ENCODE measurements at regions not wholly inside any gene's neighbourhood (a gene's known extent, or its start where the extent isn't known, plus 50 kb on each side); places are given as distances from the start of the nearest gene placed in this dataset.

DNA sequence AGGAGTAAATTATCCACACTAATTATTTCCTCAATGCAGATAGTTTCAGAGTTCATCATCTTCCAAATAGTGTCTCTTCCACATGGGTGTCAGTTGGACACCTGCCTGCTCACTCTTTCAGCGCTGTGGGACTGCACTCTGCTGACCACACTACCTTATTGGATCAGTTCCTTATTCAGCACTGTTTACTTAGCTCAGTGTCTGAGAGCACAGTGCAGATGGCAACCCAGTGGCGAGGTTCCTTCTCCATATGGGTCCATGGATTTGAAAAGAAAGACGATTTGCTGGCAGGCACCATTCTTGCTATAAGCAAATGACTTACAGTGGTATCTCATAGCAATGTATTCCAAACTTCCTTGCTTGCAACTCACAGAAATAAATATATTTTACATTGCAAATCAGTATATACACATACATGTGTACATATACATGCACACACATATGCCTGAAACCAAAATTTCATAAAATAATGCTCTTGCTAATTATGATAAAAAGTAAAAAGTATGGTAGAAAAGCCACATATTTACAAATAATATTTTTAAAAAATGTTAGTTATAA, 354.8 kb downstream of the INSIG2 start (continued):
- no peak for TF ChIP-seq MAX (IDR thresholded peaks at IDR 0.05; ENCODE audit: low read depth)

DNA sequence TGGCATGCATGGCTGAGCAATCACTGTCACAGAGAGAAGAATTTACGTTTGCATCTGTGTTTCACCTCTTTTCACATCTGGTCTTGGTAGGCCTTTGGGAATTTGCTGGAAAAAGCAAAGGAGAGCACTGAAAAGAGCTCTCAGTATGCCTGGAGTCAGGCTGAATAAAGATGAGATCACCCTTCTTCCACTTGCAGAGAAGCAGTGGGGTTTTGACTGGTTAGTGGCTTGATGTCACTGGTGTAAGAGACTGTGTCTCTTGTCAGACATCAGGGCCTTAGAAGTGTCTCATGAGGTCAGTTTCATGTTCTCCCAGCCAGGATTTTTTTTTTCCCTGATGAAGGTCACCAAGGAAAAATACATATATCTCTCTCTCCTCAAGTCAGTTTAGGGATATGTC, 353.8 kb downstream of the INSIG2 start:
- Histone ChIP-seq H3K4me1 (ENCODE audit: control insufficient read depth in 1 of 2, insufficient read depth in 2 of 2, low read depth in 1 of 2, low read length in 1 of 2) (no peaks in the 10 kb centered on the region), H2AFZ (ENCODE audit: low read depth) (no peak overlapping the region), H3K79me2 (ENCODE audit: insufficient read depth) (no peaks in the 10 kb centered on the region), H3K9me2 (no peaks in the 10 kb centered on the region), H3K9me3 (no peaks in the 10 kb centered on the region), H4K20me1 (ENCODE audit: insufficient read depth) (no peaks in the 10 kb centered on the region), H3K9ac (no peak overlapping the region), H3K27ac (ENCODE audit: low read depth in 2 of 2, low read length in 1 of 2) (no peak overlapping the region), H3K36me3 (replicated peaks in 1 of 2; ENCODE audit: control insufficient read depth in 1 of 2, insufficient read depth in 2 of 2, low read length in 1 of 2) (no peaks in the 10 kb centered on the region), H3K4me2 (no peak overlapping the region), H3K27me3 (ENCODE audit: insufficient read depth) (no peaks in the 10 kb centered on the region), H3F3A (replicated peaks; ENCODE audit: insufficient read depth) (no peaks in the 10 kb centered on the region), H3K4me3 (ENCODE audit: low read depth in 2 of 2, low read length in 1 of 2) (no peak overlapping the region)
- no peak for TF ChIP-seq MAX (IDR thresholded peaks at IDR 0.05; ENCODE audit: low read depth)
- no peak for TF ChIP-seq GABPA (IDR thresholded peaks at IDR 0.05; ENCODE audit: low read depth)
- TF ChIP-seq CTCF (IDR thresholded peaks at IDR 0.05), result no peak
- no peak for TF ChIP-seq FOSL2 (IDR thresholded peaks at IDR 0.05; ENCODE audit: borderline replicate concordance, low read depth)
- TF ChIP-seq RXRA (IDR thresholded peaks at IDR 0.05; ENCODE audit: borderline replicate concordance, low read depth), result no peak
- no peak for TF ChIP-seq CHD2 (IDR thresholded peaks at IDR 0.05; ENCODE audit: low read length, partially characterized antibody)
- CTCF ChIA-PET, result no interaction called here
- WGBS (ENCODE audit: low lambda C conversion rate), result 0% methylated on average over 1 of the region's 1 CpG
- no peak for DNase-seq
- POLR2A ChIA-PET, result no interaction called here

DNA sequence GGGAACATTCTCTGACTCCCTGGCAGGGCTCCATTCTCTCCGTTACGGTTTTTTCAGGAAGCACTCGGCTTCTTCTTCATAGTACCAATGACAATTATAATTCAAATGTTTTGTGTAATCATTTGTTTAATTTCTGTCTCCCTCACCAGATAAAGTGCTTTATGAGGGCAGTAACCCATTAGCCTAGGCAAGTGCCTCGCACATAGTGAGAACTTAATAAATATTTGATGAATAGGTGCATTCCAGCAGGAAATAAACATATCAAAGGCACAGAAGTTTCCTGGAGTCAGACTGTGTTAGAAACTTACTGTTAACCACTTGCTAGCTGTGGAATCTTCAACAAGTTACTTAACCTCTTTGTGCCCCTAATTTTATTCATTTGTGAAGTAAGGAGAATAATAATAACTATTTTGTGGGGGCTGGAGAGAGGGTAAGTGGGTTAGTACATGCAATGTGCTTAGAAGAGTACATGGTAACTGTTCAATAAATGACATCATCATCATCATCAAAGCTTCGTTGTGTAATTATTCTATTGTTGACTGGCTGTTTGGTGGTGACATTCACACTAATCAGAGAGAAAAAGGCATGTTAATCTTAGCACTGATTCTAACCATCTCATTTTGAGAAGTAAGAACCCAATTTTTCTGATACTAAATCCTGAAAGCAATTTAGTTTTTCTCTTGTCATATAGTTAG, 352.3 kb downstream of the INSIG2 start:
- Histone ChIP-seq H3K4me3 (ENCODE audit: low read depth in 2 of 2, low read length in 1 of 2) (no peak overlapping the region), H3K27me3 (ENCODE audit: insufficient read depth) (no peaks in the 10 kb centered on the region), H3K79me2 (ENCODE audit: insufficient read depth) (no peaks in the 10 kb centered on the region), H3K4me1 (ENCODE audit: control insufficient read depth in 1 of 2, insufficient read depth in 2 of 2, low read depth in 1 of 2, low read length in 1 of 2) (no peaks in the 10 kb centered on the region), H3K9me2 (no peaks in the 10 kb centered on the region), H3K36me3 (replicated peaks in 1 of 2; ENCODE audit: control insufficient read depth in 1 of 2, insufficient read depth in 2 of 2, low read length in 1 of 2) (no peaks in the 10 kb centered on the region), H4K20me1 (ENCODE audit: insufficient read depth) (no peaks in the 10 kb centered on the region), H3K4me2 (no peak overlapping the region), H3K9ac (no peak overlapping the region), H3K27ac (ENCODE audit: low read depth in 2 of 2, low read length in 1 of 2) (no peak overlapping the region), H3K9me3 (no peaks in the 10 kb centered on the region), H3F3A (replicated peaks; ENCODE audit: insufficient read depth) (no peaks in the 10 kb centered on the region), H2AFZ (ENCODE audit: low read depth) (no peak overlapping the region)
- POLR2A ChIA-PET, result no interaction called here
- WGBS (ENCODE audit: low lambda C conversion rate), result 5% methylated on average over 5 of the region's 5 CpGs
- DNase-seq, result no peak
- CTCF ChIA-PET, result interaction anchor here (0.6 kb wide), 1 partner anchor 291 kb away, joined by 3 read pairs; no protein-coding TSS in a partner anchor
- no peak for TF ChIP-seq JUND (IDR thresholded peaks at IDR 0.05)
- no peak for TF ChIP-seq CHD2 (IDR thresholded peaks at IDR 0.05; ENCODE audit: low read length, partially characterized antibody)
- no peak for TF ChIP-seq ELF1 (IDR thresholded peaks at IDR 0.05)
- TF ChIP-seq, protein P1, sequence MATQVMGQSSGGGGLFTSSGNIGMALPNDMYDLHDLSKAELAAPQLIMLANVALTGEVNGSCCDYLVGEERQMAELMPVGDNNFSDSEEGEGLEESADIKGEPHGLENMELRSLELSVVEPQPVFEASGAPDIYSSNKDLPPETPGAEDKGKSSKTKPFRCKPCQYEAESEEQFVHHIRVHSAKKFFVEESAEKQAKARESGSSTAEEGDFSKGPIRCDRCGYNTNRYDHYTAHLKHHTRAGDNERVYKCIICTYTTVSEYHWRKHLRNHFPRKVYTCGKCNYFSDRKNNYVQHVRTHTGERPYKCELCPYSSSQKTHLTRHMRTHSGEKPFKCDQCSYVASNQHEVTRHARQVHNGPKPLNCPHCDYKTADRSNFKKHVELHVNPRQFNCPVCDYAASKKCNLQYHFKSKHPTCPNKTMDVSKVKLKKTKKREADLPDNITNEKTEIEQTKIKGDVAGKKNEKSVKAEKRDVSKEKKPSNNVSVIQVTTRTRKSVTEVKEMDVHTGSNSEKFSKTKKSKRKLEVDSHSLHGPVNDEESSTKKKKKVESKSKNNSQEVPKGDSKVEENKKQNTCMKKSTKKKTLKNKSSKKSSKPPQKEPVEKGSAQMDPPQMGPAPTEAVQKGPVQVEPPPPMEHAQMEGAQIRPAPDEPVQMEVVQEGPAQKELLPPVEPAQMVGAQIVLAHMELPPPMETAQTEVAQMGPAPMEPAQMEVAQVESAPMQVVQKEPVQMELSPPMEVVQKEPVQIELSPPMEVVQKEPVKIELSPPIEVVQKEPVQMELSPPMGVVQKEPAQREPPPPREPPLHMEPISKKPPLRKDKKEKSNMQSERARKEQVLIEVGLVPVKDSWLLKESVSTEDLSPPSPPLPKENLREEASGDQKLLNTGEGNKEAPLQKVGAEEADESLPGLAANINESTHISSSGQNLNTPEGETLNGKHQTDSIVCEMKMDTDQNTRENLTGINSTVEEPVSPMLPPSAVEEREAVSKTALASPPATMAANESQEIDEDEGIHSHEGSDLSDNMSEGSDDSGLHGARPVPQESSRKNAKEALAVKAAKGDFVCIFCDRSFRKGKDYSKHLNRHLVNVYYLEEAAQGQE (IDR thresholded peaks at IDR 0.05; ENCODE audit: low read depth, low read length), result no peak
- no peak for TF ChIP-seq CTCF (IDR thresholded peaks at IDR 0.05)
- TF ChIP-seq, protein P2, sequence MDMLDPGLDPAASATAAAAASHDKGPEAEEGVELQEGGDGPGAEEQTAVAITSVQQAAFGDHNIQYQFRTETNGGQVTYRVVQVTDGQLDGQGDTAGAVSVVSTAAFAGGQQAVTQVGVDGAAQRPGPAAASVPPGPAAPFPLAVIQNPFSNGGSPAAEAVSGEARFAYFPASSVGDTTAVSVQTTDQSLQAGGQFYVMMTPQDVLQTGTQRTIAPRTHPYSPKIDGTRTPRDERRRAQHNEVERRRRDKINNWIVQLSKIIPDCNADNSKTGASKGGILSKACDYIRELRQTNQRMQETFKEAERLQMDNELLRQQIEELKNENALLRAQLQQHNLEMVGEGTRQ (IDR thresholded peaks at IDR 0.05; ENCODE audit: borderline replicate concordance, low read depth, low read length), result no peak
- no peak for TF ChIP-seq MEF2A (IDR thresholded peaks at IDR 0.05; ENCODE audit: borderline replicate concordance, low read depth)
- no peak for TF ChIP-seq FOXM1 (IDR thresholded peaks at IDR 0.05; ENCODE audit: low read depth)
- TF ChIP-seq FOSL2 (IDR thresholded peaks at IDR 0.05; ENCODE audit: borderline replicate concordance, low read depth), result no peak
- TF ChIP-seq GATA2 (CRISPR knock-in tag; IDR thresholded peaks at IDR 0.05), result no peak
